K562 (cell line): ENCODE measurements at regions not wholly inside any gene's neighbourhood (a gene's known extent, or its start where the extent isn't known, plus 50 kb on each side); places are given as distances from the start of the nearest gene placed in this dataset.

Experiments
- ATAC-seq: fragments of 200-7000 bp; cut with Tn5 transposase; 3 replicates; pipeline ENCODE4 v1.9.1; 2020; ENCODE audit warnings: moderate library complexity
- BruUV-seq: library from RNA; stranded (reverse); fragments of 400-500 nt; replicated peaks from 2 replicates; lab custom pipeline; 2021; lab: Mats Ljungman, UMichigan
- CTCF ChIA-PET: fragments of 300-600 bp; formaldehyde crosslinking; extraction: SDS; loops from one replicate; lab custom pipeline; 2021; ENCODE audit warnings: low intra/inter-chr PET ratio; lab: Yijun Ruan, JAX
- POLR2A ChIA-PET: fragments of 300-600, 350-650 bp; sonication (Branson Sonifier 250); formaldehyde crosslinking; extraction: SDS; loops from one replicate; lab custom pipeline; 2021; ENCODE audit warnings: antibody characterized with exemption, inconsistent platforms; lab: Yijun Ruan, JAX
- DNase-seq, 4 experiments: peaks; one replicate each; pipeline versions ENCODE4 v3.0.0 to v3.0.0-alpha.2; 2011 to 2018; ENCODE audit warnings: low spot score in 3 of 4, mixed read lengths in 3 of 4; ENCODE audit errors: extremely low read depth in 1 of 4
- FAIRE-seq: peaks from 2 replicates; lab custom pipeline; 2011; peaks lifted over from hg19 to GRCh38; lab: Jason Lieb, UNC
- H2AFZ ChIP-seq: 2 replicates; pipeline ENCODE4 v1.6.0; 2011; ENCODE audit warnings: low read depth, low read length, control low read depth, inconsistent platforms
- H3K27ac ChIP-seq: fragments of 200-600 bp; 3 replicates; pipeline ENCODE4 v1.8.0; 2011; ENCODE audit warnings: low read depth, mild to moderate bottlenecking, control low read depth, inconsistent platforms, low read length, moderate library complexity, mixed read lengths; ENCODE audit errors: extremely low read depth
- H3K27me3 ChIP-seq, 2 experiments: fragments of 300-600 bp in 1 of 2; 2 replicates in 1 of 2; 3 replicates in 1 of 2; pipeline versions ENCODE4 v1.6.0 to v1.8.0; 2011; ENCODE audit warnings: inconsistent platforms in 2 of 2, low read length in 2 of 2, mild to moderate bottlenecking in 1 of 2, mixed read lengths in 1 of 2, moderate library complexity in 1 of 2; ENCODE audit not compliant: control insufficient read depth in 2 of 2, insufficient read depth in 2 of 2
- H3K36me3 ChIP-seq: fragments of 300-600 bp; 3 replicates; pipeline ENCODE4 v1.8.0; 2011; ENCODE audit warnings: mild to moderate bottlenecking, low read length, inconsistent platforms; ENCODE audit not compliant: control insufficient read depth, insufficient read depth
- H3K4me1 ChIP-seq, 2 experiments: fragments of 200-600 bp in 1 of 2; replicated peaks in 1 of 2; 2 replicates in 1 of 2; 3 replicates in 1 of 2; pipeline versions ENCODE4 v1.5.1 to v1.8.0; 2011; ENCODE audit warnings: inconsistent platforms in 2 of 2, low read length in 2 of 2, mild to moderate bottlenecking in 1 of 2, mixed read lengths in 1 of 2, moderate library complexity in 1 of 2; ENCODE audit not compliant: control insufficient read depth in 2 of 2, insufficient read depth in 2 of 2
- H3K4me2 ChIP-seq: 2 replicates; pipeline ENCODE4 v1.6.1; 2011; ENCODE audit warnings: low read length, control low read depth, inconsistent platforms, mixed read lengths; ENCODE audit not compliant: insufficient read depth
- H3K4me3 ChIP-seq: fragments of 200-600 bp; sonication (generic), shearing (Covaris generic); 2 replicates; pipeline ENCODE4 v1.5.1; 2016; ENCODE audit warnings: control low read depth, inconsistent platforms
- H3K79me2 ChIP-seq: fragments of 200-600 bp; 3 replicates; pipeline ENCODE4 v1.8.0; 2011; ENCODE audit warnings: low read length, inconsistent platforms; ENCODE audit not compliant: control insufficient read depth, insufficient read depth
- H3K9ac ChIP-seq, 2 experiments: 2 replicates each; pipeline versions ENCODE4 v1.6.0 to v1.6.1; 2011; ENCODE audit warnings: low read depth in 2 of 2, low read length in 2 of 2, control low read depth in 1 of 2, inconsistent platforms in 1 of 2, mild to moderate bottlenecking in 1 of 2, mixed read lengths in 1 of 2; ENCODE audit not compliant: insufficient read depth in 1 of 2
- H3K9me1 ChIP-seq: one replicate; pipeline ENCODE4 v1.6.0; 2011; ENCODE audit warnings: inconsistent platforms, mild to moderate bottlenecking, low read length, moderate library complexity; ENCODE audit not compliant: control insufficient read depth, insufficient read depth
- H3K9me3 ChIP-seq: replicated peaks from 2 replicates; pipeline ENCODE4 v1.5.1; 2011; ENCODE audit warnings: low read depth, low read length, inconsistent platforms; ENCODE audit not compliant: control insufficient read depth, insufficient read depth
- H4K20me1 ChIP-seq: replicated peaks from 2 replicates; pipeline ENCODE4 v1.6.1; 2011; ENCODE audit warnings: low read length, inconsistent platforms, mixed read lengths; ENCODE audit not compliant: control insufficient read depth, insufficient read depth
- CTBP1 ChIP-seq: fragments of 450-650 bp; IDR thresholded peaks from 2 replicates; pipeline ENCODE4 v1.6.1; 2016; ENCODE audit warnings: borderline replicate concordance
- MYC ChIP-seq, 2 experiments: fragments of 250-450 bp in 1 of 2; sonication (Bioruptor Pico) in 1 of 2; IDR thresholded peaks; 2 replicates each; pipeline versions ENCODE4 v1.5.1 to v1.6.1; 2012 to 2021; ENCODE audit warnings: low read depth in 2 of 2, borderline replicate concordance in 1 of 2, improper control_type of control experiment in 1 of 2, low read length in 1 of 2, mild to moderate bottlenecking in 1 of 2, moderate library complexity in 1 of 2
- MYNN ChIP-seq, 2 experiments: sonication (generic); formaldehyde crosslinking in 1 of 2; IDR thresholded peaks; 2 replicates each; pipeline versions ENCODE4 v1.5.0 to v1.6.1; 2016 to 2020; ENCODE audit warnings: antibody characterized with exemption in 1 of 2, missing genetic modification reagents in 1 of 2
- PBX2 ChIP-seq, 2 experiments: IDR thresholded peaks in 1 of 2; conservative IDR thresholded peaks in 1 of 2; 2 replicates each; pipeline ENCODE4 v1.6.1; 2016; ENCODE audit warnings: low read depth in 2 of 2, mild to moderate bottlenecking in 1 of 2, missing compliant biosample characterization in 1 of 2, missing genetic modification characterization in 1 of 2, moderate library complexity in 1 of 2
- PCBP1 ChIP-seq: fragments of 200-400 bp; formaldehyde crosslinking; IDR thresholded peaks from 2 replicates; pipeline ENCODE4 v1.6.1; 2018; ENCODE audit warnings: mild to moderate bottlenecking, low read depth, low read length; ENCODE audit not compliant: poor library complexity, severe bottlenecking
- PHB2 ChIP-seq: fragments of 450-650 bp; IDR thresholded peaks from 2 replicates; pipeline ENCODE4 v1.6.1; 2017; ENCODE audit warnings: low read depth
- PML ChIP-seq: IDR thresholded peaks from 2 replicates; pipeline ENCODE4 v1.6.1; 2012; ENCODE audit warnings: low read length, inconsistent platforms
- POLR2H ChIP-seq: IDR thresholded peaks from 2 replicates; pipeline ENCODE4 v1.6.1; 2016; ENCODE audit warnings: missing genetic modification characterization, low read depth, mild to moderate bottlenecking, control low read depth, missing compliant biosample characterization, moderate library complexity
- TCF3 ChIP-seq: sonication (generic); formaldehyde crosslinking; IDR thresholded peaks from 2 replicates; pipeline ENCODE4 v1.4.0; 2020; ENCODE audit warnings: mild to moderate bottlenecking, missing genetic modification reagents
- VEZF1 ChIP-seq: fragments of 200-800 bp; sonication (Bioruptor generic); IDR thresholded peaks from 2 replicates; pipeline ENCODE4 v1.6.1; 2017; ENCODE audit warnings: missing genetic modification characterization, missing compliant biosample characterization
- ZNF274 ChIP-seq: IDR thresholded peaks from 2 replicates; pipeline ENCODE4 v1.6.1; 2011; ENCODE audit warnings: low read depth, mild to moderate bottlenecking, low read length, moderate library complexity, borderline replicate concordance
- ZNF41 ChIP-seq: fragments of 250-450 bp; sonication (Bioruptor Pico); conservative IDR thresholded peaks from 2 replicates; pipeline ENCODE4 v1.4.0; 2020; ENCODE audit warnings: mild to moderate bottlenecking
- ZNF707 ChIP-seq: fragments of 250-450 bp; sonication (Bioruptor Pico); conservative IDR thresholded peaks from 2 replicates; pipeline ENCODE4 v1.8.0; 2022; ENCODE audit warnings: inconsistent platforms, mild to moderate bottlenecking, moderate library complexity
- ZZZ3 ChIP-seq: fragments of 450-650 bp; IDR thresholded peaks from 2 replicates; pipeline ENCODE4 v1.6.1; 2016; ENCODE audit warnings: antibody characterized with exemption, mild to moderate bottlenecking, moderate library complexity
- WGBS: fragments of 100-300 bp; shearing (Covaris generic); methylation state at CpG from one replicate; pipeline ENCODE4 v1.1.6; 2016; ENCODE audit warnings: low coverage, mixed read lengths; ENCODE audit not compliant: insufficient coverage; ENCODE audit errors: missing lambda C conversion rate; 5-methylcytosine and 5-hydroxymethylcytosine counted together
- in situ Hi-C: fragments of 300-500 bp; cut with MboI; formaldehyde crosslinking; loops from 4 replicates; pipeline ENCODE4 v1.15.0; 2018; ENCODE audit warnings: inconsistent platforms, mixed read lengths
- intact Hi-C: fragments of 100-400 bp; cut with micrococcal nuclease; formaldehyde crosslinking; loops from 2 replicates; pipeline ENCODE4 v1.14.2; 2022

- TF ChIP-seq PBX2 (CRISPR knock-in tag; IDR thresholded peaks at IDR 0.05; ENCODE audit: low read depth) (no peak), PBX2 (tag; conservative IDR thresholded peaks at IDR 0.05; ENCODE audit: low read depth) (peak; percentile 87), TCF3 (CRISPR knock-in tag) (peak; percentile 39; the same call in 1 of the 2 replicates)
Observed at GRCh38 chr6:15065261-15065989, 180.4 kb upstream of the JARID2 start (continued).

GRCh38 chr6:15066089-15066758, 179.6 kb upstream of the JARID2 start:
- H4K20me1 ChIP-seq: no peaks in the 10 kb centered on the region
- ChIA-PET POLR2A (interaction anchor here (0.7 to 2.1 kb wide), 6 partner anchors 8 to 223 kb away, joined by 3 to 8 read pairs (median 4); no protein-coding TSS in a partner anchor), CTCF (no interaction called here)
- H2AFZ ChIP-seq: peak overlapping the region; percentile 92
- H3K9me3 ChIP-seq: no peaks in the 10 kb centered on the region
- WGBS: 37% methylated on average over 7 of the region's 7 CpGs
- in situ Hi-C loops (no loop called here), intact Hi-C loops (no loop called here)
- H3K4me2 ChIP-seq: peak overlapping the region; percentile 72
- H3K9ac ChIP-seq: peak overlapping the region; percentile 55 to 83; a peak in 3 of 4 replicates
- no peaks in the 10 kb centered on the region for H3K27me3 ChIP-seq
- no peaks in the 10 kb centered on the region; the same call in 1 of the 3 replicates for H3K36me3 ChIP-seq
- ATAC-seq (no peak), DNase-seq (no peak), FAIRE-seq (no peak)
- no peaks in the 10 kb centered on the region for H3K79me2 ChIP-seq
- peaks cover 27 to 37% of the 10 kb centered on the region in 2 experiments for H3K4me1 ChIP-seq
- peak overlapping the region; percentile 84 for H3K27ac ChIP-seq
- no peaks in the 10 kb centered on the region for H3K9me1 ChIP-seq
- H3K4me3 ChIP-seq: no peak overlapping the region
- BruUV-seq: no TSS peak
- TF ChIP-seq PML: no peak
- no peak for TF ChIP-seq ZNF707 (CRISPR knock-in tag)
- TF ChIP-seq POLR2H: 0 out of 2 replicates have a peak, but pooled peaks have one; percentile 34
- TF ChIP-seq MYC (IDR thresholded peaks at IDR 0.05; ENCODE audit: low read depth, low read length): no peak
- no peak for TF ChIP-seq MYC (CRISPR knock-in tag; IDR thresholded peaks at IDR 0.05; ENCODE audit: borderline replicate concordance, low read depth)
- TF ChIP-seq MYNN (IDR thresholded peaks at IDR 0.05): no peak
- TF ChIP-seq MYNN (CRISPR knock-in tag; IDR thresholded peaks at IDR 0.05): no peak
- no peak for TF ChIP-seq ZZZ3
- no peak for TF ChIP-seq ZNF41
- no peak for TF ChIP-seq PHB2
- no peak for TF ChIP-seq PCBP1
- TF ChIP-seq CTBP1: no peak
- TF ChIP-seq VEZF1: peak; percentile 48; the same call in 1 of the 2 replicates
- TF ChIP-seq ZNF274: no peak
